CD4-positive, alpha-beta T cell treated with Interleukin-12 subunit alpha and Interleukin-12 subunit beta, for 1 hour (primary cell): ENCODE measurements at regions not wholly inside any gene's neighbourhood (a gene's known extent, or its start where the extent isn't known, plus 50 kb on each side); places are given as distances from the start of the nearest gene placed in this dataset.
"Not testable (repeated sequence)": the region's sequence is repeated elsewhere in the genome, so short reads cannot be mapped to it uniquely, and the experiment has no call there.

Source experiments
- DNase-seq: peaks from one replicate; pipeline ENCODE4 v3.0.0-alpha.2; 2020

- no peak for DNase-seq
These were observed 1812.0 kb upstream of the CDH9 start for GRCh38 chr5:28850320-28850921.

DNA sequence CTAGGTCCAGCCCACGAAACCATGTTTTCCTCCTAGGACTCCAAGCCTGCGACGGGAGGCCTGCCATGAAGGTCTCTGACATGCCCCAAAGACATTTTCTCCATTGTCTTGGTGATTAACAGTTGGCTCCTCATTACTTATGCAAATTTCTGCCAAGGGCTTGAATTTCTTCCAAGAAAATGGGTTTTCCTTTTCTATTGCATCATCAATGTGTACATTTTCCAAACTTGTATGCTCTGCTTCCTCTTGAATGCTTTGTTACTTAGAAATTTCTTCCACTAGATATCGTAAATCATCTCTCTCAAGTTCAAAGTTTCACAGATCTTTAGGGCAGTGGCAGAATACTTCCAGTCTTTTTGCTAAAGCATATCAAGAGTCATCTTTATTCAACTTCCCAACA is 1792.7 kb upstream of the CDH9 start:
- DNase-seq = no peak

DNA sequence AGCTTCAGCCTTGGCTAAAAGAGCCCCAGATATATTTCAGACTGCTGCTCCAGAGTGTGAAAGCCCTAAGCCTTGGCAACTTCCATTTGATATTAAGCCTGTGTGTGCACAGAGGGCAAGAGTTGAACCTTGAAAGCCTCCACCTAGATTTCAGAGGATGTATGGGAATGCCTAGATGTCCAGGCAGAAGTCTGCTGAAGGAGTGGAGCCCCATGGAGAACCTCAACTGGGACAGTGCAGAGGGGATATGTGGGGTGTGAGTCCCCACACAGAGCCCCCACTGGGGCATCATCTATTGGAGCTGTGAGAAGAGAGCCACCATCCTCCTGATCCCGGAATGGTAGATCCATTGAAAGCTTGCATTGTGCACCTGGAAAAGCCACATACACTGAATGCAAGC is 1784.8 kb upstream of the CDH9 start:
- no peak for DNase-seq

- no peak for DNase-seq
These were observed 1783.7 kb upstream of the CDH9 start for GRCh38 chr5:28822071-28822470.

DNA sequence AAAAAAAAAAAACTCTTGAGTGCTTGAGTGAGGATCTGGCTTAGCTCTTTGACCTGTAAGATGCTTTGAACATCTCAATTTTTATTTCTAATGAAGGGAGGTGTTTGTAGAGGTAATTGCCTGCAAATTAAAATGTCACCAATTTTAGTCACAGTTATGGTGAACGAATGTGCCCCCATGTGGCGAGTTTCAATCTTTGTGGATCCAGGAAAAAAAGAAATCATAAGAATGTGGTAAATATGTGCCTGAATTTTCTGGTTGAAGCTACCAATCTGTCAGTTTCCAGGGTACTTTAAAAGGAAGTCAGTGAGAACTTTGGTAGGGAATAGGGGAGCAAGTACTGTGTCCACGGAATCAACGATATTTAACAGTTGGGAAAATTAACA is 1772.4 kb upstream of the CDH9 start:
- DNase-seq = no peak

- no peak for DNase-seq
These were observed 1771.7 kb upstream of the CDH9 start for GRCh38 chr5:28809811-28810750.

DNA sequence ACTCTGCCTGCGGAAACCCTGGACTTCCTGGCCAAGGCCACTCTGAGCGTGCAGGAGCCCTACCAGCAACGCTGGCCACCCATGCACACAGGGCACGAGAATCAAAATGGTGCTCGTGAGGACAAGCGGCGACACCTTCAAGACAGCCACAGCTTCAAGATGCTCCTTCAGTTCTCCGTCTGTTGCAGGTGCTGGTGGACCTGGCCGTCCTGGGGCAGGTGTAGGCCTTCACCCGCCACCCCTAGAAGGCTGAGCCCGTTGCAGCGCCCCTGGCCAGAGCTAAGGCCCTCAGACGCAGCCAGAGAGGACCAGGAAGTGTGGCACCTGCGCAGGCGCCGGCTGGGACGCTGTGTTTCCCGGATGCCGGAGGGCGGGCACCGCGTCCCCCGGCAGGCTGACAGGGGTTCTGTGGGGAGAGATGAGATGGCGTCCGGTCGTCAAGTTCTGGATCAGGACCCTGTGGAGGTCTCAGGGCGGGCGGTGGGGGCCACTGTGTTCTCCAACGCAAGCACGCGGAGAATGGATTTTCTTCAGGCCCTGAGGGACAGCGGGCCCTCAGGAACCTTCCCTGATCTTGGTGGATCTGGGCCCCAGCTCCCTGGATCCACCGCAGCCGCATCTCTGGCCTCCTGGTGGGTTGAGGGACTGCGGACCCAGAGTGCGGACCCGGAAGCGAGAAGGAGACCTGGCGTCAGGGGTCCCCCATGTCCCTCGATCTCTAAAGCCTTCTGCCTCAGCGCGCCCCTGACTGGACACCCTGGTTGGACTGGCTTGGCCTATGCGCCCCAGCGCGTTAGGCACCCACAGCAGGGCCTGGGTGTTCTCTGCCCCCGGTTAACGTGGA is 1770.8 kb upstream of the CDH9 start:
- DNase-seq = no peak

DNA sequence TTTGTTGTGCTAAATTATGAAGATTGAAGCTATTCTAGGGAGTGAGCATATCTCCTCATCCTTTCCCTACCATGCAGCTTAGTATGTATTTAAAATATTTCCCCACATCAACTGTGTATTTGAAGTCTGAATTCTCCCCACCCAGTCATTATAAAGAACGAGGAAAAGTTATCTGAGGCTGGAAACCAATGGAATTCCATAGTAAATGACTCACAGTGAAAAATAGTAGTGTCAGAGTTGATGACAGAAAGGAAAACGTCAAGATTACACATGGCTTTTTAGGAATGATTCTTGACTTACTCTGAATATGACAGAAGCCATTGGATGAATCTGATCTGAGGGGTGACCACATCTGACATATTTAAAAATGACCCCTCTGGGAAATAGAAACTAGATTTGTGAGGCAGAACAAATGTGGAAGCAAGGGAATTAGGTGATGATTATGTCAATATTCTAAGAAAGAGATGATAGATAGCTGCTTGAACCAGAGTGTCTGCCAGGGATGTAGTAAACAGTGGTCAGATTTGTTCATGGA is 1768.9 kb upstream of the CDH9 start:
- no peak for DNase-seq

DNA sequence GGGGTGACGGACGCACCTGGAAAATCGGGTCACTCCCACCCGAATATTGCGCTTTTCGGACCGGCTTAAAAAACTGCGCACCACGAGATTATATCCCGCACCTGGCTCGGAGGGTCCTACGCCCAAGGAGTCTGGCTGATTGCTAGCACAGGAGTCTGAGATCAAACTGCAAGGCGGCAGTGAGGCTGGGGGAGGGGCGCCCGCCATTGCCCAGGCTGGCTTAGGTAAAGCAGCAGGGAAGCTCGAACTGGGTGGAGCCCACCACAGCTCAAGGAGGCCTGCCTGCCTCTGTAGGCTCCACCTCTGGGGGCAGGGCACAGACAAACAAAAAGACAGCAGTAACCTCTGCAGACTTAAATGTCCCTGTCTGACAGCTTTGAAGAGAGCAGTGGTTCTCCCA is 1760.6 kb upstream of the CDH9 start:
- not testable (repeated sequence) for DNase-seq

GRCh38 chr5:28788954-28789353 is 1750.6 kb upstream of the CDH9 start:
- no peak for DNase-seq

DNA sequence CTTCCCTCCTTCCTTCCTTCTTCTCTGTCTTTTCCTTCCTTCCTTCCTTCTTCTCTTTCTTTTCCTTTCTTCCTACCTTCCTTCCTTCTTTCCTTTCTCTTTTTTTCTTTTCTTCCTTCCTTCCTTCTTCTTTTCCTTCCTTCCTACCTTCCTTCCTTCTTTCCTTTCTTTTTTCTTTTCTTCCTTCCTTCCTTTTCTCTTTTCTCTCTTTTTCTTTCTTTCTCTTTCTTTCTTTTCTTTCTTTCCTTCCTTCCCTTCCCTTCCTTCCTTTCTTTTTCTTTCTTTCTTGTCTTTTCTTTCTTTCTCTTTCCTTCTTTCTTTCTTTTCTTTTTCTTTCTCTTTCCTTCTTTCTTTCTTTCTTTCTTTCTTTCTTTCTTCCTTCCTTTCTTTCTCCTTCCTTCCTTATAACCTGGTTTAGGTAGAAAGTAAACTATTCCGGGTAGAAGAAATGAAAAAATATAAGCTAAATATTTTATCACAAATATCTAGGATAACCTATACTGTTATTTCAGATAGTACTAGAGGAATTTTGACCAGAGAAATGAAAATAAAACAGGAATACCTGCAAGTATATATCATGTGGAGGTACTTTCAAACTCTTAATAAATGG is 1741.8 kb upstream of the CDH9 start:
- DNase-seq = no peak

- DNase-seq = no peak
These were observed 1740.9 kb upstream of the CDH9 start for GRCh38 chr5:28779161-28779754.

DNA sequence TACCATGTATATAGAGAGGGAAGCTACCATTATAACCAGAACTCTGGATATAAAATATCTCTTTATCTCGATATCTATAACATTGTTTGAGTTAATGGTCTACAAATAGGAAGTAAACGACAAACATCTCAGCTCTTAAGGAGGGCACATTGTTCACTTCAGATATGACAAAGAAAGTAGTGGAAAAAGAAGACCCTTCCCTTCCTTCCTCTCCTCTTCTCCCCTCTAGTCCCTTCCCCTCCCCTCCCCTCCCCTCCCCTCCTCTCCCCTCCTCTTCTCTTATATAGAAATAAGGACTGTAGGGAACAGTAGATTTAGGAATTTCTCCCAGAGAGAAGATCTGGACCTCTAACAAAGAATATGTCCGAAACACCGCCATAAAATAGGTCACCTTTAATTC is 1731.9 kb upstream of the CDH9 start:
- DNase-seq = no peak

DNA sequence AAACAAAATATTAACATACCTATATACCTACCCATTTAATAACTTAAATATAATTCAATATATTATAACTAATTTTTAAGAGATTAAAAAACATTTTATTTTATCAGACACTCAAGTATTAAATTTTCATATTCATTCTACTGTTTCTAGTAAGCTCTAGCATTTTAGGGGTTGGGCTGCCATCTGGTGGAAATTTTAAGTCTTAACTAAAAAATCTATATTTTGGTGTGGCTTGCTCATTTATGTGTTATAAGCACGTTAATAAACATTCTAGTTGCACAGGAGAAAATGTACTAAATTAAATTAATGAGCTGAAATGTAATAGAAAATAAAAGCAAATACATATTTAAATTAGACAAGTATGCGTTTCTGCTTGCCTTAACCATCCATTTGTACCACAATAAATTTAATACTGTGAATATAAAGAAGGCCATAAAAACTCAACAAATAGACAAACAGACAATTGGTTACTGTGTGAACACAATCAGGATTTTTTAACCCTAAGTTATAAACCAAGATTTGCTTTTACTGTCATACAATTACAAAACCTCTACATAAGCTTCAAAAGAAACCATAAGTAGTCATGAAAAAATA is 1728.3 kb upstream of the CDH9 start:
- DNase-seq = no peak

DNA sequence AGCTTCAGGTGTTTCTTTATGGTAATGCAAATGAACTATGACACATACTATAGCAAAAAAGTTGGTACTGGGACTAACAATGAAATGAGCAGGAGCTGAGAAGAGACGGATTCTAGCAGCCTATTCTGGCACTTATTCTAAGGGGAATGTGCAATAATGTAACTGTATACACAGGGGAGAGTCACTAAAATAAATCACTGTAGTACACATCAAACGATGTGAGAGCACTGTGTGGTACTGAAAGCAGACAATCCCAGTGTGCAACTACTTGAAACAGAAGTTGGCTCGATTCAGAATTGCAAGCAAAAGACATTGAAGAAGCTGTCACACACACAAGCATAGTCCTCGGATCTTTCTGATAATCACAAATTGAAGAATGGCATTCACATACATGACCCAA is 1713.0 kb upstream of the CDH9 start:
- DNase-seq = no peak

GRCh38 chr5:28750251-28750650 is 1711.9 kb upstream of the CDH9 start:
- no peak for DNase-seq

DNA sequence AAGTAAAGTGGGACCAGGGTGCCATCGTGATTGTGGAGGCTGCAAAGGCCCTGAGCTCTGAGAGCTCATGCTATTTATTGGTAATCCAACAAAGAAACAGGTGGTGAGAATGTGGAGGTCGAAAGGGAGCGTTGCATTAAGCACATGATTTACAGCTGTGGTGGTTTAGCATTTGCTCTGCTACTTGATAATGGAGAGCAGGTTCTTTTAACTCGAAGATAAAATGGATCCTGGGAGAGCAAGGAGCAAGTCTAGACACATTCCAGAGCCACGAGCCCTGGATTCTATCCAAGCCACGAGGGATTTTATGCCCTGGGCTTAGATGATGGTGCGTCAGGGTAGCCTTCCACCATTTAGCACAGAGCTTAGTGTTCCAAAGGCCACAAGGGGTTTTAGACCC is 1710.1 kb upstream of the CDH9 start:
- DNase-seq = no peak

DNA sequence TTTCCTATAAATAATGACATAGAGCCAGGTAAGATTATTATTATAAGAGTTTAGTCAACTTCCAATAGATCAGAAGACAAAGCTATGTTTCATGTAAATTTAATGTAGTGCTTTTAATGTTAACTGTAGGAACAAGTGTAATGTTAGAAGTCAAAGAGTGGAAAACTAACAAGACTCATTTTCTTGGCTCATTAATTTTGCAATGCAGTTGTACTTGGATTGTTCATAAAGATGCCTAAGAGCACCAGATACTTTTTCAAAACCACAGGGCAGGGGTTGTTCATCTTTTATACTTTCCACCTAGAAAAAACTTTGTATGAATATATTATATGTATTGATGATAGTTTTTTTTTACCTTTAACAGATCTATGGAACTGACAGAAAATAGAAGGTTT is 1705.3 kb upstream of the CDH9 start:
- DNase-seq = no peak

DNA sequence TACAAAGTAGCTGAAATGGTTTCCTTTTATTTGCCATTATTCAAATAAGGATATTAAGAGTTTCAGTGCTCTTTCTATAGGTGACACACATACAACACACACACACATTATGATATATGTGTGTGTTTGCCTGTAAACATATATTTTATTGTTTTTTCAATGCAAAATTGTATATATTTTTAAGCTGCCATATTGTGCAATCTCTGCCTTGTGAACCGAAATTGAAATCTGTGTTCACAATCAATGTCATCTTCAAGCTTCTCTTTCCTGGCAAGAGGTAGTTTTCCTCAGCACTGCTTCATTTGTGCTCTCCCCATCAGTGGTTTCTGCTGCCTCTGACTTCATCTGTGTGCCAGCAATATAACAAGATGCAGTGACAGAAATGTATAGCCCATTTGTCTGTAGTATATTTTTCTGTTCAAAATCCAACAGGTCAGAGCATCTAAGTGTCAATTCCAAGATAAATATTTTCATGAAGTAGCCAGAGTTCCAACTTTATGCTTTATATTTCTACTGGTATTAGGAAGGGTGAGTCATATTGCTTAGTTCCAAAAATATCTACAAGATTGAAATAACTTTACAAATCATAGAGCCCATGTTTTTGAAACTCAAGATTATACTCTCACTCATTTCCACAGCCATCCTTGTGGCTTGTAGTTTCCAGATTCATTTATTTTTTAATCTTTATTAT is 1704.8 kb upstream of the CDH9 start:
- DNase-seq = no peak

GRCh38 chr5:28737682-28738081 is 1699.3 kb upstream of the CDH9 start:
- no peak for DNase-seq

DNA sequence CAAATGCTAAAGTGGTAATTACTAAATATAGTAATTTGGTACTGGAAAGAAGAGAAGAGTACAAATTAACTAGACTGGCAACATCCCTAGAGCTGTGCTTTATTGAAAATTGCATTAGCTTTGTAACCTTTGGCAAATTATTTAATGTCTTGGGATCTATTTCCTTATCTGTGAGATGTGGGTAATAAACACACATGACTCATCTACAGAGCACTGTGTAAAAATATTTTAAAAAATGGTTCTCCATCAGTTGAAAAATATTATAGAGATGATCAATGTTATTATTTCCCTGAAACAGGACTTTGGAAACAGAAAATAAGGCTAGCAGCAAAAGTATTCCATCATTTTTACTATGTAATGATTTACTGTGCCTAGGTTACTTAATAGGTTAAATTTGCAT is 1698.8 kb upstream of the CDH9 start:
- no peak for DNase-seq

DNA sequence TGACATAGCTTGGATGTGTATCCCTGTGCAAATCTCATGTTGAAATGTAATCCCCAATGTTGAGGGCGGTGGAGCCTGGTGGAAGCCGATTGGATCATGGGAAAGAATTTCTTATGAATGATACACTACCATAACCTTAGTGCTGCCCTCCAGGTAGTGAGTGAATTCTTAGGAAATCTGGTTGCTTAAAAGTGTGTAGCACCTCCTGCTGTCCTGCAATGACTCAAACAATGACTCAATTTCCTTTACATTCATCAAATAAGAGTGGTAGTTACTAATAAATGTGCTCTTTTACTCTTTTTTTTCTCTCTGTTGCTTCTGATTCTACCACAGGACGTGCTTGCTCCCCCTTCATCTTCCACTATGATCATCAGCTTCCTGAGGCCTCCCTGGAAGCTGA is 1696.0 kb upstream of the CDH9 start:
- no peak for DNase-seq
